Testis (tissue), 2 donors: ENCODE measurements at regions not wholly inside any gene's neighbourhood (a gene's known extent, or its start where the extent isn't known, plus 50 kb on each side); places are given as distances from the start of the nearest gene placed in this dataset.

Experiments used
- CTCF ChIP-seq, 3 experiments: fragments of 450-650 bp in 2 of 3; fragments of 200-600 bp in 1 of 3; sonication (generic) in 1 of 3; IDR thresholded peaks; one replicate each; pipeline ENCODE4 v1.5.1; 2016 to 2019; ENCODE audit warnings: antibody characterized with exemption in 3 of 3, mild to moderate bottlenecking in 2 of 3, moderate library complexity in 1 of 3
- POLR2A ChIP-seq: fragments of 450-650 bp; IDR thresholded peaks from one replicate; pipeline ENCODE4 v1.6.1; 2017; ENCODE audit warnings: antibody characterized with exemption, mild to moderate bottlenecking, moderate library complexity

GRCh38 chr22:46047841-46048595 is 71.1 kb upstream of the WNT7B start:
- TF ChIP-seq CTCF (IDR thresholded peaks at IDR 0.05), result no peak
- no peak for TF ChIP-seq POLR2A
